Spleen (tissue), 11 donors: ENCODE measurements at regions not wholly inside any gene's neighbourhood (a gene's known extent, or its start where the extent isn't known, plus 50 kb on each side); places are given as distances from the start of the nearest gene placed in this dataset.

Experiments
- DNase-seq: peaks from one replicate; pipeline ENCODE4 v3.0.0-alpha.2; 2020
- H3K27ac ChIP-seq, 8 donors: fragments of 200-600 bp; sonication (generic) in 7 of 8; 1 replicate in 4 of 8; 2 replicates in 4 of 8; pipeline versions ENCODE4 v1.5.0 to v1.8.0; 2016 to 2021; ENCODE audit warnings: inconsistent platforms in 4 of 8, mild to moderate bottlenecking in 4 of 8, moderate library complexity in 1 of 8
- H3K27me3 ChIP-seq, 7 donors: fragments of 200-600 bp; sonication (generic) in 6 of 7; replicated peaks in 1 of 7; 1 replicate in 4 of 7; 2 replicates in 3 of 7; pipeline versions ENCODE4 v1.5.0 to v1.8.0; 2016 to 2021; ENCODE audit warnings: inconsistent platforms in 3 of 7, mild to moderate bottlenecking in 1 of 7
- H3K36me3 ChIP-seq, 6 donors: fragments of 200-600 bp; sonication (generic) in 5 of 6; 1 replicate in 4 of 6; 2 replicates in 2 of 6; pipeline versions ENCODE4 v1.5.0 to v1.8.0; 2016 to 2021; ENCODE audit warnings: inconsistent platforms in 2 of 6
- H3K4me1 ChIP-seq, 6 donors: fragments of 200-600 bp; sonication (generic) in 5 of 6; 1 replicate in 3 of 6; 2 replicates in 3 of 6; pipeline versions ENCODE4 v1.5.0 to v1.8.0; 2016 to 2021; ENCODE audit warnings: inconsistent platforms in 3 of 6
- H3K4me3 ChIP-seq, 8 donors: fragments of 200-600 bp; sonication (generic) in 7 of 8; 1 replicate in 4 of 8; 2 replicates in 4 of 8; pipeline versions ENCODE4 v1.5.0 to v1.8.0; 2016 to 2021; ENCODE audit warnings: inconsistent platforms in 4 of 8, mild to moderate bottlenecking in 4 of 8, moderate library complexity in 2 of 8
- H3K9me3 ChIP-seq, 8 donors: fragments of 200-600 bp; sonication (generic) in 7 of 8; 1 replicate in 4 of 8; 2 replicates in 4 of 8; pipeline versions ENCODE4 v1.5.0 to v1.8.0; 2016 to 2021; ENCODE audit warnings: inconsistent platforms in 4 of 8
- CTCF ChIP-seq, 11 experiments: fragments of 200-600 bp in 7 of 11; fragments of 450-650 bp in 4 of 11; sonication (generic) in 4 of 11; IDR thresholded peaks in 8 of 11; conservative IDR thresholded peaks in 3 of 11; 1 replicate in 7 of 11; 2 replicates in 4 of 11; pipeline versions ENCODE4 v1.4.0 to v1.8.0; 2016 to 2021; ENCODE audit warnings: antibody characterized with exemption in 11 of 11, inconsistent platforms in 4 of 11, mild to moderate bottlenecking in 1 of 11
- POLR2A ChIP-seq, 3 donors: fragments of 450-650 bp; IDR thresholded peaks; one replicate each; pipeline ENCODE4 v1.5.1; 2017; ENCODE audit warnings: antibody characterized with exemption in 3 of 3, mild to moderate bottlenecking in 1 of 3
- POLR2AphosphoS5 ChIP-seq, 3 donors: sonication (generic); formaldehyde crosslinking; IDR thresholded peaks; one replicate each; pipeline ENCODE4 v1.5.1; 2017; ENCODE audit warnings: antibody characterized with exemption in 3 of 3
- WGBS, 5 donors: extraction: QIAGEN DNeasy Blood & Tissue Kit in 3 of 5; methylation state at CpG; one replicate each; pipeline versions ENCODE4 v1.1.5 to v1.1.7; 2013 to 2018; 5-methylcytosine and 5-hydroxymethylcytosine counted together
- intact Hi-C: fragments of 100-400 bp; cut with DNase I; formaldehyde crosslinking; loops from one replicate; pipeline ENCODE4 v1.15.0; 2023; ENCODE audit warnings: low total_unique reads
- donor health status: healthy with polysubstance abuse.
- donor health status: DM: no; HTN: no; CAD: no; lungs with moderate emphysema.
- donor health status: DM: no; HTN: no; CAD: no.
- donor health status: Bipolar disorder and iron deficiency.
- donor health status: healthy.
- donor health status: DM: no; HTN: no; CAD: no.
- donor health status: DM: yes; HTN: yes; CAD: no.

- H3K27ac ChIP-seq = no peak overlapping the region
- no peak overlapping the region for H3K4me3 ChIP-seq
- TF ChIP-seq POLR2A (IDR thresholded peaks at IDR 0.05) = no peak
- no peak for TF ChIP-seq POLR2AphosphoS5 (IDR thresholded peaks at IDR 0.05)
- TF ChIP-seq CTCF (IDR thresholded peaks at IDR 0.05 in 8 of 11, conservative IDR thresholded peaks at IDR 0.05 in 3 of 11) = no peak
- peaks cover 0 to 23% (median 0%) of the 10 kb centered on the region in 7 donors for H3K27me3 ChIP-seq
- WGBS, 5 donors = 67 to 82% (median 72%) methylated on average over 9 to 13 of the region's 13 CpGs
- no peaks in the 10 kb centered on the region for H3K36me3 ChIP-seq
- intact Hi-C loops = no loop called here
- no peaks in the 10 kb centered on the region for H3K4me1 ChIP-seq
- peaks cover 0 to 8% (median 0%) of the 10 kb centered on the region in 8 donors for H3K9me3 ChIP-seq
- DNase-seq = no peak
These were observed 194.0 kb downstream of the NPHP4 start for GRCh38 chr1:5798151-5798730.

- WGBS, 5 donors = 60 to 84% (median 79%) methylated on average over 2 of the region's 2 CpGs
- DNase-seq = no peak
- TF ChIP-seq POLR2AphosphoS5 (IDR thresholded peaks at IDR 0.05) (no peak), POLR2A (IDR thresholded peaks at IDR 0.05) (no peak), CTCF (IDR thresholded peaks at IDR 0.05 in 8 of 11, conservative IDR thresholded peaks at IDR 0.05 in 3 of 11) (no peak)
- no peak overlapping the region for H3K4me3 ChIP-seq
- peaks cover 0 to 10% (median 0%) of the 10 kb centered on the region in 8 donors for H3K9me3 ChIP-seq
- no peak overlapping the region for H3K27ac ChIP-seq
- intact Hi-C loops = no loop called here
- H3K4me1 ChIP-seq = no peaks in the 10 kb centered on the region
- peaks cover 0 to 42% (median 0%) of the 10 kb centered on the region in 7 donors for H3K27me3 ChIP-seq
- H3K36me3 ChIP-seq = no peaks in the 10 kb centered on the region
These were observed 196.2 kb downstream of the NPHP4 start for GRCh38 chr1:5796028-5796427.

GRCh38 chr1:5794279-5794678 is 197.9 kb downstream of the NPHP4 start:
- Histone ChIP-seq H3K9me3 (peaks cover 0 to 27% (median 12%) of the 10 kb centered on the region in 8 donors), H3K4me1 (no peaks in the 10 kb centered on the region), H3K27me3 (peaks cover 0 to 40% (median 0%) of the 10 kb centered on the region in 7 donors), H3K4me3 (no peak overlapping the region), H3K27ac (no peak overlapping the region), H3K36me3 (no peaks in the 10 kb centered on the region)
- intact Hi-C loops = no loop called here
- DNase-seq = no peak
- TF ChIP-seq POLR2AphosphoS5 (IDR thresholded peaks at IDR 0.05) = no peak
- no peak for TF ChIP-seq CTCF (IDR thresholded peaks at IDR 0.05 in 8 of 11, conservative IDR thresholded peaks at IDR 0.05 in 3 of 11)
- TF ChIP-seq POLR2A (IDR thresholded peaks at IDR 0.05) = no peak
- WGBS, 5 donors = 77 to 84% (median 82%) methylated on average over 7 of the region's 7 CpGs

- Histone ChIP-seq H3K27ac (no peak overlapping the region), H3K9me3 (peaks cover 0 to 31% (median 13%) of the 10 kb centered on the region in 8 donors), H3K4me1 (no peaks in the 10 kb centered on the region), H3K27me3 (peaks cover 0 to 32% (median 0%) of the 10 kb centered on the region in 7 donors), H3K4me3 (no peak overlapping the region), H3K36me3 (no peaks in the 10 kb centered on the region)
- no peak for TF ChIP-seq POLR2A (IDR thresholded peaks at IDR 0.05)
- no peak for TF ChIP-seq POLR2AphosphoS5 (IDR thresholded peaks at IDR 0.05)
- TF ChIP-seq CTCF (IDR thresholded peaks at IDR 0.05 in 8 of 11, conservative IDR thresholded peaks at IDR 0.05 in 3 of 11) = no peak
- WGBS, 5 donors = 63 to 81% (median 66%) methylated on average over 3 to 4 of the region's 4 CpGs
- intact Hi-C loops = no loop called here
- DNase-seq = no peak
These were observed 198.7 kb downstream of the NPHP4 start for GRCh38 chr1:5793516-5793915.
